GM13977 (cell line): ENCODE measurements at regions not wholly inside any gene's neighbourhood (a gene's known extent, or its start where the extent isn't known, plus 50 kb on each side); places are given as distances from the start of the nearest gene placed in this dataset.

ENCODE experiments used
- DNase-seq: peaks from one replicate; pipeline ENCODE4 v3.0.0; 2012; ENCODE audit warnings: low spot score
- CTCF ChIP-seq: IDR thresholded peaks from 2 replicates; pipeline ENCODE4 v1.5.1; 2012; ENCODE audit warnings: mild to moderate bottlenecking, control low read depth; ENCODE audit not compliant: insufficient read depth; ENCODE audit errors: extremely low read depth, missing control alignments
- in situ Hi-C: fragments of 300-500 bp; cut with MboI; formaldehyde crosslinking; loops from one replicate; pipeline ENCODE4 v1.12.0; 2022; ENCODE audit warnings: low sequenced_read_pairs, low pct_unique_long_range_greater_than_20kb, mixed read lengths, inconsistent platforms; ENCODE audit not compliant: unreplicated experiment

DNA sequence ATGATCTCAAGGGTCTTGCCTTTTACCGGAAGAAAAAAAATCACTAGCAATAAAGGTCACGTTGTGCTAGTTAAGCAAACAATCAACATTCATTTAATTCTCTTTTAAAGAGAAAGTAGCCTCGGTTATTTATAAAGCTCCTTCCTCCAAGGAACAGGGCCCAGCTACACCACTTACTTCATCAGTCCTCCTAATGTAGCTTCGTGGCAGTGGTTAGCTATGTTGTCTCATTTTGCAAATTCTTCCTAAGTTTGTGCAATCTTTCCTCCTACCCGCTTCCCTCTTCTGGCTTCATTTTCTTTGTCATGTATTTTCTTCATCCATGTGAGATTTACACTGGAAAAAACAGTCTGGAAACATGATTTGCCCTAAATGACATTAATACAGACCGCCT lies 554.2 kb downstream of the NUF2 start:
- TF ChIP-seq CTCF = no peak
- in situ Hi-C loops = no loop called here
- DNase-seq = no peak

- no peak for TF ChIP-seq CTCF
- no peak for DNase-seq
- in situ Hi-C loops = no loop called here
Measured at GRCh38 chr1:163876546-163876945, 554.8 kb downstream of the NUF2 start.

DNA sequence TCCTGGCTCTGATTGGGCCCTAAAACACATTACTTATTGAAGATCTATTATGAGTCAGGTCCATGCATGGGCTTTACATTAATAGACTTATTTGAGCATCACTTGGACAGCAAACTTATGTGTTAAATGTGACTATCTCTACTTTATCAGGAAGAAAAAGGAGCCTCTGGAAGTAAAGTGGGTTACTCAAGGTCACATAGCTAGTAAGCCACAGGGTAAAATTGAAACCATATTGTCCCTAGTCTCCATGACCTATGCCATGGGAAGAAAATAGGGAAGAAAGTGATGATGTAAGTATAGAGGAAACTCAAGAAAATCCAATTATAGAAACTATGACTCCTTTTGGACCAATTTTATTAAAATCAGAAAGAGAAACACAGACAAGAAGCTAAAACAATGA lies 555.3 kb downstream of the NUF2 start:
- in situ Hi-C loops = no loop called here
- no peak for DNase-seq
- no peak for TF ChIP-seq CTCF

DNA sequence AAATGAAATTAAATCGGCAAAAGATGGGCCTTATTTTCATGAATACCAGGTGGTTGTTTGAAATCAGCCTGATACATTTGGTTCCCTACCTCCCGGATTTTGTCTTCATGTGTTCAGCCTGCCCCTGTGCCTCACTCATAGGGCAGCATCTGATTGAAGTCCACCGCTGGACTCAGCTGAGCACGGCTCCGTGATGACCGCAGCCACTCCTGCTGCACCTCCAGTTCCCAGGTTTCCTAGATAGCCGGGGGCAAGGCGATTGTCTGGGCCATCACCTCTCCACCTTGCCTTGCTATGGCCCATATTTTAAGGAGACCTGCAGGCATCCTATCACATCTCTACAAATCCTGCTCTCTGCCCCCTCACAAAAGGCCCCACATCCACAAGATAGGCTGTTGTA lies 563.8 kb downstream of the NUF2 start:
- no peak for TF ChIP-seq CTCF
- DNase-seq = no peak
- in situ Hi-C loops = no loop called here

- in situ Hi-C loops = no loop called here
- no peak for TF ChIP-seq CTCF
- DNase-seq = no peak
Measured at GRCh38 chr1:163896001-163896400, 574.2 kb downstream of the NUF2 start.

- no peak for TF ChIP-seq CTCF
- DNase-seq = no peak
- in situ Hi-C loops = no loop called here
Measured at GRCh38 chr1:163897412-163898155, 575.8 kb downstream of the NUF2 start.
